ENCODE measurements at regions not wholly inside any gene's neighbourhood (a gene's known extent, or its start where the extent isn't known, plus 50 kb on each side); places are given as distances from the start of the nearest gene placed in this dataset.

GRCh38 chr4:180665481-180665880 lies 1577.7 kb upstream of the TENM3 start:
- H3K9me3 Mint-ChIP-seq (ENCODE audit: unreplicated experiment): no peaks in the 10 kb centered on the region
- no peak overlapping the region for H3K27ac Mint-ChIP-seq (ENCODE audit: unreplicated experiment)
- H3K79me2 ChIP-seq (ENCODE audit: insufficient read depth, low read length): no peaks in the 10 kb centered on the region
- DNase-seq (ENCODE audit: low read depth) (no peak), FAIRE-seq (no peak)
- TF ChIP-seq CTCF (IDR thresholded peaks at IDR 0.05; ENCODE audit: insufficient read depth, low read depth, low read length): no peak
- no peak for TF ChIP-seq EZH2 (IDR thresholded peaks at IDR 0.05; ENCODE audit: insufficient read depth, low read length)
- H2AFZ ChIP-seq (ENCODE audit: low read depth, low read length): no peak overlapping the region
- no peak overlapping the region for H3K9ac ChIP-seq (ENCODE audit: low read length)
- no peak overlapping the region for H3K4me3 Mint-ChIP-seq (ENCODE audit: unreplicated experiment)
- no peak overlapping the region for H3K4me3 ChIP-seq (ENCODE audit: insufficient read depth, low read depth, low read length)
- H3K4me1 Mint-ChIP-seq (ENCODE audit: low read depth, unreplicated experiment): peaks cover 10% of the 10 kb centered on the region
- no peaks in the 10 kb centered on the region for H4K20me1 ChIP-seq (ENCODE audit: insufficient read depth, low read length)
- no peaks in the 10 kb centered on the region for H3K36me3 ChIP-seq (ENCODE audit: insufficient read depth, low read length)
- no peak overlapping the region for H3K4me2 ChIP-seq (ENCODE audit: low read length)
- H3K4me1 ChIP-seq (ENCODE audit: insufficient read depth, low read length): peaks cover 4% of the 10 kb centered on the region
- H3K27ac ChIP-seq (ENCODE audit: low read depth, low read length): no peak overlapping the region
- H3K9me3 ChIP-seq (ENCODE audit: insufficient read depth, low read depth, low read length): no peaks in the 10 kb centered on the region
- H3K27me3 ChIP-seq (ENCODE audit: insufficient read depth, low read length): no peaks in the 10 kb centered on the region
- H3K27me3 Mint-ChIP-seq (ENCODE audit: low read depth, unreplicated experiment): no peaks in the 10 kb centered on the region
- H3K36me3 Mint-ChIP-seq (ENCODE audit: low read depth, unreplicated experiment): no peaks in the 10 kb centered on the region

- no peak overlapping the region for H3K27ac Mint-ChIP-seq (ENCODE audit: unreplicated experiment)
- DNase-seq (ENCODE audit: low read depth): peak; percentile 41
- peaks cover 4% of the 10 kb centered on the region for H3K4me1 ChIP-seq (ENCODE audit: insufficient read depth, low read length)
- H3K36me3 Mint-ChIP-seq (ENCODE audit: low read depth, unreplicated experiment): no peaks in the 10 kb centered on the region
- no peak overlapping the region for H3K27ac ChIP-seq (ENCODE audit: low read depth, low read length)
- H3K4me3 Mint-ChIP-seq (ENCODE audit: unreplicated experiment): no peak overlapping the region
- H3K79me2 ChIP-seq (ENCODE audit: insufficient read depth, low read length): no peaks in the 10 kb centered on the region
- no peaks in the 10 kb centered on the region for H4K20me1 ChIP-seq (ENCODE audit: insufficient read depth, low read length)
- peaks cover 10% of the 10 kb centered on the region for H3K4me1 Mint-ChIP-seq (ENCODE audit: low read depth, unreplicated experiment)
- H3K4me2 ChIP-seq (ENCODE audit: low read length): peak overlapping the region; percentile 48
- no peaks in the 10 kb centered on the region for H3K9me3 ChIP-seq (ENCODE audit: insufficient read depth, low read depth, low read length)
- no peaks in the 10 kb centered on the region for H3K9me3 Mint-ChIP-seq (ENCODE audit: unreplicated experiment)
- no peak overlapping the region for H3K4me3 ChIP-seq (ENCODE audit: insufficient read depth, low read depth, low read length)
- H3K27me3 Mint-ChIP-seq (ENCODE audit: low read depth, unreplicated experiment): no peaks in the 10 kb centered on the region
- H3K9ac ChIP-seq (ENCODE audit: low read length): no peak overlapping the region
- no peaks in the 10 kb centered on the region for H3K36me3 ChIP-seq (ENCODE audit: insufficient read depth, low read length)
- FAIRE-seq: no peak
- no peaks in the 10 kb centered on the region for H3K27me3 ChIP-seq (ENCODE audit: insufficient read depth, low read length)
- TF ChIP-seq EZH2 (IDR thresholded peaks at IDR 0.05; ENCODE audit: insufficient read depth, low read length): no peak
- TF ChIP-seq CTCF (IDR thresholded peaks at IDR 0.05; ENCODE audit: insufficient read depth, low read depth, low read length): peak; percentile 74
- H2AFZ ChIP-seq (ENCODE audit: low read depth, low read length): no peak overlapping the region
Measured at GRCh38 chr4:180665994-180666824, 1577.0 kb upstream of the TENM3 start.

- Histone ChIP-seq H3K9ac (ENCODE audit: low read length) (no peak overlapping the region), H3K36me3 (ENCODE audit: insufficient read depth, low read length) (no peaks in the 10 kb centered on the region), H3K4me3 (ENCODE audit: insufficient read depth, low read depth, low read length) (no peak overlapping the region), H3K4me1 (ENCODE audit: insufficient read depth, low read length) (peaks cover 4% of the 10 kb centered on the region), H3K27ac (ENCODE audit: low read depth, low read length) (no peak overlapping the region), H3K79me2 (ENCODE audit: insufficient read depth, low read length) (no peaks in the 10 kb centered on the region), H3K9me3 (ENCODE audit: insufficient read depth, low read depth, low read length) (no peaks in the 10 kb centered on the region), H4K20me1 (ENCODE audit: insufficient read depth, low read length) (no peaks in the 10 kb centered on the region), H3K27me3 (ENCODE audit: insufficient read depth, low read length) (no peaks in the 10 kb centered on the region), H3K4me2 (ENCODE audit: low read length) (no peak overlapping the region), H2AFZ (ENCODE audit: low read depth, low read length) (no peak overlapping the region)
- Mint-ChIP-seq H3K4me1 (ENCODE audit: low read depth, unreplicated experiment) (peaks cover 10% of the 10 kb centered on the region), H3K27me3 (ENCODE audit: low read depth, unreplicated experiment) (no peaks in the 10 kb centered on the region), H3K9me3 (ENCODE audit: unreplicated experiment) (no peaks in the 10 kb centered on the region), H3K4me3 (ENCODE audit: unreplicated experiment) (no peak overlapping the region), H3K27ac (ENCODE audit: unreplicated experiment) (no peak overlapping the region), H3K36me3 (ENCODE audit: low read depth, unreplicated experiment) (no peaks in the 10 kb centered on the region)
- FAIRE-seq (no peak), DNase-seq (ENCODE audit: low read depth) (no peak)
- TF ChIP-seq EZH2 (IDR thresholded peaks at IDR 0.05; ENCODE audit: insufficient read depth, low read length) (no peak), CTCF (IDR thresholded peaks at IDR 0.05; ENCODE audit: insufficient read depth, low read depth, low read length) (no peak)
Measured at GRCh38 chr4:180668732-180669131, 1574.5 kb upstream of the TENM3 start.
